ENCODE measurements at regions not wholly inside any gene's neighbourhood (a gene's known extent, or its start where the extent isn't known, plus 50 kb on each side); places are given as distances from the start of the nearest gene placed in this dataset.
A peak's percentile ranks its signal among the peaks of the same experiment; 100 is the strongest.
"Not testable (repeated sequence)": the region's sequence is repeated elsewhere in the genome, so short reads cannot be mapped to it uniquely, and the experiment has no call there.

GRCh38 chr4:9505341-9505740 is 61.1 kb downstream of the DEFB131A start:
- not testable (repeated sequence) for DNase-seq (ENCODE audit: low spot score)

DNA sequence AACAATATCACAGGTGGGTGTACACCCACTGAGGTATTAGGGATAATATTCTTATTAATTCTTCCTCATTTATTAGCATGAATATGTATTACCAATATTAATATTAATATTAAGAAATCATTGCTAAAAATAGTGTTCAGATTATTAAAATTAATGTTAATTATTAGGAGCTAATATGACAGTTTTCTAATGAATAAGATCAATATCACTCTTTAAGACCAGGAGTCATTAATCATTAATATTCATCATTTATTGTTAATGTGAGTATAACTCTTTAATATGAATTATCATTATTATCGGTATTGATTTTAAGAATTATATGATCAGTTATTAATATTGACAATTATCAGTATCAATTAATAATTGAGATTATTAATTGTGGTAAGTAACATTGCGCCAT is 62.5 kb downstream of the DEFB131A start:
- not testable (repeated sequence) for DNase-seq (ENCODE audit: low spot score)

DNA sequence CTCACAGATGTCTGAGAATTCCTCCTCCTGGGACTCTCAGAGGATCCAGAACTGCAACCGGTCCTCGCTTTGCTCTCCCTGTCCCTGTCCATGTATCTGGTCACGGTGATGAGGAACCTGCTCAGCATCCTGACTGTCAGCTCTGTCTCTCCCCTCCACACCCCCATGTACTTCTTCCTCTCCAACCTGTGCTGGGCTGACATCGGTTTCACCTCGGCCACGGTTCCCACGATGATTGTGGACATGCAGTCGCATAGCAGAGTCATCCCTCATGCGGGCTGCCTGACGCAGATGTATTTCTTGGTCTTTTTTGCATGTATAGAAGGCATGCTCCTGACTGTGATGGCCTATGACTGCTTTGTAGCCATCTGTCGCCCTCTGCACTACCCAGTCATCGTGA is 68.7 kb downstream of the DEFB131A start:
- not testable (repeated sequence) for DNase-seq (ENCODE audit: low spot score)

DNA sequence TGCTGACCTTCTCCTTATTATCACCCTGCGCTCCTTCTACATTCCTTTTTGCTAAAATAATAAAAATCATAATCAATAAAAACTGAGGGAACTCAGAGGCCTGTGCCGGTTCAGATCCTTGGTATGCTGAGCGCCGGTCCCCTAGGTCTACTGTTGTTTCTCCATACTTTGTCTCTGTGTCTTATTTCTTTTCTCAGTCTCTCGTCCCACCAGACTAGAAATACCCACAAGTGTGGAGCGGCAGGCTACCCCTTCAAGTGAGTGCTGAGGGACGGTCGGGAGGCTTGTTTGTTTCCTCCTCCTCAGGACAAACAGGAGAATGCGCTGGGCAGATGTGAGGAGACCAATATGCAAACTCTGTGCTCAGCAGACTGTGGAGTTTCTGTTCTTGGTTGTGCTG is 75.4 kb downstream of the DEFB131A start:
- DNase-seq (ENCODE audit: low spot score): not testable (repeated sequence)

DNA sequence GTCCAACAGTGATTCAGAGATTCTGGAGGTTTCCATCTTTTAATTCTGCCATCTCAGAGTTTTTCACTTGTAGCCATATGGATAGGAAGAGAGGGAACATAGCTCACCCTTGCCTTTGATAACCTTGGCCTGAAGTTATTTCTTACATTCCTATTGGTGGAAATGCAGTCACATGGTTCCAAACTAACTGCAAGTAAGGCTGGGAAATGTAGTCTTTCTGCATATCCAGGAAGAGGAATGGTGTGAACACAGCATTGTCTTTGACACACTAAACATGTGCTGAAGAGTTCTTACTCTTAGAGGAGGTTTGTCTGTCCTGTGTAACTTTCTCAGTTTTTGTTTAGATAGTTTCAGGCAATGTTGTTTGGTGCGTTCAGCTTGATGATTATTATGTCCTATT is 78.7 kb downstream of the DEFB131A start:
- not testable (repeated sequence) for DNase-seq (ENCODE audit: low spot score)

GRCh38 chr4:9524406-9524805 is 80.2 kb downstream of the DEFB131A start:
- not testable (repeated sequence) for DNase-seq (ENCODE audit: low spot score)

DNA sequence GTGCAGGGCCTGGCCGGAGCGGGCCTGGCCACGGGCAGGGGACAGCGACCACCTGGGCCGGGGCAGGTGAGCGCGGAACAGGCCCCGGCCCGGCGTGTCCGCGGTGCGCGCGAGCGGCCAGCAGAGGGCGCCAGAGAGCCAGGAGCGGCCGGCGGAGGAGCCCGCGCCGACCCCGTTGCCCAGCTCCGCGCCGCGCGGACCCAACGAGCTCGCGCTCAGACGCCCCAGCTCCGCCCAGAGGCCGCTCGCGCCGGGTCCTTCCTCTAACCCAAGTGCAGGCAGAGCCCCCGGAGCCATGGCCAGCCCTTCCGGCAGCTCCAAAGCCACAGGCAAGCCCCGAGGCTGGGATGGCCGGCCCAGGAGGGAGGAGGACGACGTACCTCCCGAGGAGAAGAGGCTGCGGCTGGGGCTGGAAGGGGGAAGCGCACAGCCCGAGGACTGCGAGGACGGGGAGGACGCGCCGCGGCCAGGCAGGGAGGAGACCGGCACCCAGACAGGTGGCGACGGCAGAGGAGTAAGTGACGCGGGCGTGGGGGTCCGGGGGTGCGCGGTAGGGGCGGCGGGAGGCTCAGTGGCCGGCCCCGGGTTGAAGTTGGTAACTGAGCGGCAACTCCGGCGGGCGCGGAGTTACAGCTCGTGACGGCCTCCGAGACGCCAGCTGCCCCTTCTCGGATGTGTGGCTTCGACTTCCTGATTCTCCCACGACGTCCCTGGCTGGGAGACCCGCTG is 88.1 kb downstream of the DEFB131A start:
- DNase-seq (ENCODE audit: low spot score): peak; percentile 59

DNA sequence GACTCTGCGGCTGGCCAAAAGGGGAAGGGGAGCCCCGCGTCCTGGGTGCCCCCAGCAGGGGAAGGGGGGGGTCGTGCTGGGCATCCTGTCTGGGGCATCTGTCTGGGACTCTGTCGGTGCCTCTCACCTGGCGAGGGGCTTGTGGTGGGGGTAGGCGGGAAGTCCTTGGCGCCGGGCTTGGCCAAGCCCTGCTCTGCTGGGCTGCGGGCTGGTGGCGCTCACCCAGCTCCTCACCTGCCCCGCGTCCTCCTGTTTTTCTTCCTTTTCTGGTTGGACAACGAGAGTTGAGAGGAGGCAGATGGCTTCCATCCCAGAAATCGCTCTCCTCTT is 88.6 kb downstream of the DEFB131A start:
- not testable (repeated sequence) for DNase-seq (ENCODE audit: low spot score)

DNA sequence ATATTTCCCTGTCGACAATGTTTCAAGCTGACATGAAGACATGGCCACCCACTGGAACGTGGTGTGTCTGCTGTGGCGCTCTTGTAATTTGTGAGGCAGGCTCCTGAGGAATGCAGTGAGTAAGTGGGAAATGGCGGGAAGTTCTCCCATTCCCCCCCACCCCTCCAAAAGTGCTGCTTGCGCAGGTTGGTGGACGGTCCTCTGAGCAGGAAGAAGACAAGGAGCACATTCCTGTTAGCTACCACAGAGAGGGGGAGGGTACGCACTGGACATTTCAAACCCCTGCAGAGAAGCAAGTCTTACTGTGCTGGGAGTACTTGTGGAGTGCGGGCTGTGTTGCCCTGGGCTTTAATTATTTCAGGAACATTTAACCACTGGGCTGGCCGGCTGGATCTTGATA is 92.9 kb downstream of the DEFB131A start:
- DNase-seq (ENCODE audit: low spot score): not testable (repeated sequence)

GRCh38 chr4:9539939-9540520 is 95.8 kb downstream of the DEFB131A start:
- not testable (repeated sequence) for DNase-seq (ENCODE audit: low spot score)

GRCh38 chr4:9541388-9541915 is 97.2 kb downstream of the DEFB131A start:
- DNase-seq (ENCODE audit: low spot score): not testable (repeated sequence)

- DNase-seq (ENCODE audit: low spot score): not testable (repeated sequence)
These were observed 100.6 kb downstream of the DEFB131A start for GRCh38 chr4:9544851-9545250.

GRCh38 chr4:9547470-9547869 is 103.3 kb downstream of the DEFB131A start:
- DNase-seq (ENCODE audit: low spot score): not testable (repeated sequence)

- DNase-seq (ENCODE audit: low spot score): not testable (repeated sequence)
These were observed 111.9 kb downstream of the DEFB131A start for GRCh38 chr4:9556076-9556475.

GRCh38 chr4:9577869-9578268 is 133.7 kb downstream of the DEFB131A start:
- DNase-seq (ENCODE audit: low spot score): not testable (repeated sequence)

DNA sequence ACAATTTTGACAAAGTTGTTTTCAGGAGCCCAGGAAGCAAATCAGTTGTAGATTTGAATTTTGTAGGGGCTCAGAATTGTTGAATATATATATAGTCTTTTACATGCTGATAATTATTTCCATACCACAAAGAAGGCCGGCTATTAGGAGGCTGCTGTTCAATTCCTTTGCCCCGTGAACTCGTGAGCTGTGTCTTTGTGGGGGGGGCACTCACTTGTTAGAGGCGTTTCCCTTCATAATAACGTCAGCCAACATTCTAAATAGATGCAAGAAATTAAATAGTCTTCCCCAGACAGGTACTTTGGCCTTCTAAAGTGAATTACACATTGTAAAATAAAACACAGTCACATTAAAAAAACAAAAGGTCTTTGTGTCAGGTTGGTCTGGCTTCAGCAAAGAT is 138.7 kb downstream of the DEFB131A start:
- DNase-seq (ENCODE audit: low spot score): not testable (repeated sequence)

DNA sequence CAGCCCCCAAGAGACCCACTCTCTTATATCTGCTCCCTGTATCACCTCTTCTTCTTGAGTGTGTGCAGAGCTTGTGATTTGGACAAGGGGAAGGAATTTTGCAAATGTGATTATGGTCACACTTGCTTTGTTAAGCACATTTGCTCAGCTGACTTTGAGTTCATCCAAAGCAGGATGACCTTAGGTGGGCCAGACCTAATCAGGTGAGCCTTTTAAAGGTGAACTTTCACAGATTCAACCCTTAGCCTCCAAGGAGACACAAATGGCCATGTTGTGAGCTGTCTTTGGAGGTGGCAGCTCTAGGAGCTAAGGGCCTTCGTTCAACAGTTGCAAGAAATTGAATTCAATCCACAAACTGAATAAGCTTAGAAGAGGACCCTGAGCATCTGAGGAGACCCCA is 147.8 kb downstream of the DEFB131A start:
- DNase-seq (ENCODE audit: low spot score): no peak

GRCh38 chr4:9594948-9595347 is 150.7 kb downstream of the DEFB131A start:
- no peak for DNase-seq (ENCODE audit: low spot score)

GRCh38 chr4:9595531-9595930 is 151.3 kb downstream of the DEFB131A start:
- DNase-seq (ENCODE audit: low spot score): not testable (repeated sequence)

DNA sequence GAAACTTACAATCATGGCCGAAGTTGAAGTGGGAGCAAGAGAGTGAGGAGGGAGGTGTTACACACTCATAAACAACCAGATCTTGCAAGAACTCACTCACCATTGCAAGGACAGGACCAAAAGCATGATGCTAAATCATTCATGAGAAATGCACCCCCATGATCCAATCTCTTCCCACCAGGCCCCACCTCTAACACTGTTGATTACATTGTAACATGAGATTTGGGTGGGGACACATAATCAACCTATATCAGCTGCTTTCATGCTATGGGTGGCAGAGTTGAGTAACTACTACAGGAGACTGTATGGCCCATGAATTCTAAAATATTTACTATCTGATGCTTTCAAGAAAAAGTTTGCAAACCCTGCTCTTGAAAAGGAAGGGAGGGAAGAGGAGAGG is 155.1 kb downstream of the DEFB131A start:
- no peak for DNase-seq (ENCODE audit: low spot score)

- no peak for DNase-seq (ENCODE audit: low spot score)
These were observed 156.0 kb downstream of the DEFB131A start for GRCh38 chr4:9600246-9600645.

- DNase-seq (ENCODE audit: low spot score): no peak
These were observed 158.2 kb downstream of the DEFB131A start for GRCh38 chr4:9602389-9602914.

Measured in AG08395 (cell line).